K562 (cell line): ENCODE measurements at regions not wholly inside any gene's neighbourhood (a gene's known extent, or its start where the extent isn't known, plus 50 kb on each side); places are given as distances from the start of the nearest gene placed in this dataset.

Experiments
- EGR1 ChIP-seq: fragments of 450-650 bp; conservative IDR thresholded peaks from 2 replicates; pipeline ENCODE4 v1.6.1; 2017; ENCODE audit warnings: mild to moderate bottlenecking
- ELK1 ChIP-seq: sonication (generic); formaldehyde crosslinking; IDR thresholded peaks from 2 replicates; pipeline ENCODE4 v1.8.1; 2022; ENCODE audit warnings: missing genetic modification reagents
- JUN ChIP-seq, 2 experiments: sonication (generic) in 1 of 2; formaldehyde crosslinking in 1 of 2; IDR thresholded peaks; 2 replicates each; pipeline versions ENCODE4 v1.6.1 to v1.8.0; 2012 to 2022; ENCODE audit warnings: borderline replicate concordance in 2 of 2, mild to moderate bottlenecking in 2 of 2, improper control_type of control experiment in 1 of 2, low read depth in 1 of 2, low read length in 1 of 2, missing genetic modification reagents in 1 of 2
- JUND ChIP-seq, 2 experiments: IDR thresholded peaks; 2 replicates in 1 of 2; 3 replicates in 1 of 2; pipeline ENCODE4 v1.6.1; 2011; ENCODE audit warnings: borderline replicate concordance in 2 of 2, low read depth in 2 of 2, low read length in 2 of 2, improper control_type of control experiment in 1 of 2, missing biosample characterization in 1 of 2, missing genetic modification characterization in 1 of 2, missing genetic modification reagents in 1 of 2
- KAT2B ChIP-seq: IDR thresholded peaks from one replicate; pipeline ENCODE4 v1.6.1; 2012; ENCODE audit warnings: low read depth, mild to moderate bottlenecking, control low read depth, inconsistent platforms, low read length, moderate library complexity
- POLR2AphosphoS5 ChIP-seq: IDR thresholded peaks from 2 replicates; pipeline ENCODE4 v1.6.1; 2011; ENCODE audit warnings: mild to moderate bottlenecking, low read depth, low read length, moderate library complexity; ENCODE audit not compliant: control insufficient read depth, insufficient read depth
- RAD21 ChIP-seq, 2 experiments: fragments of 250-450 bp in 1 of 2; fragments of 450-650 bp in 1 of 2; sonication (Bioruptor Pico) in 1 of 2; formaldehyde crosslinking in 1 of 2; IDR thresholded peaks in 1 of 2; conservative IDR thresholded peaks in 1 of 2; 2 replicates each; pipeline versions ENCODE4 v1.4.0 to v1.8.0; 2020 to 2022; ENCODE audit warnings: mild to moderate bottlenecking in 2 of 2, moderate library complexity in 1 of 2
- YY1 ChIP-seq, 3 experiments: IDR thresholded peaks; 2 replicates each; pipeline ENCODE4 v1.6.1; 2011; ENCODE audit warnings: low read length in 2 of 3, mild to moderate bottlenecking in 2 of 3, moderate library complexity in 2 of 3, borderline replicate concordance in 1 of 3, control low read depth in 1 of 3, low read depth in 1 of 3; ENCODE audit not compliant: insufficient read depth in 3 of 3, insufficient replicate concordance in 2 of 3, control insufficient read depth in 1 of 3, insufficient read length in 1 of 3; ENCODE audit errors: extremely low read depth in 1 of 3
- TF ChIP-seq, protein P1 (sequence below): fragments of 250-450 bp; sonication (Bioruptor Pico); IDR thresholded peaks from 2 replicates; pipeline ENCODE4 v1.9.0; 2021; ENCODE audit warnings: mild to moderate bottlenecking
- TF ChIP-seq, protein P2 (sequence below), 3 experiments: IDR thresholded peaks in 2 of 3; conservative IDR thresholded peaks in 1 of 3; 2 replicates each; pipeline ENCODE4 v1.5.1; 2011 to 2012; ENCODE audit warnings: low read length in 3 of 3, mild to moderate bottlenecking in 3 of 3, control low read depth in 2 of 3, improper control_type of control experiment in 1 of 3, inconsistent platforms in 1 of 3, low read depth in 1 of 3, mixed read lengths in 1 of 3, moderate library complexity in 1 of 3; ENCODE audit not compliant: insufficient read depth in 2 of 3

DNA sequence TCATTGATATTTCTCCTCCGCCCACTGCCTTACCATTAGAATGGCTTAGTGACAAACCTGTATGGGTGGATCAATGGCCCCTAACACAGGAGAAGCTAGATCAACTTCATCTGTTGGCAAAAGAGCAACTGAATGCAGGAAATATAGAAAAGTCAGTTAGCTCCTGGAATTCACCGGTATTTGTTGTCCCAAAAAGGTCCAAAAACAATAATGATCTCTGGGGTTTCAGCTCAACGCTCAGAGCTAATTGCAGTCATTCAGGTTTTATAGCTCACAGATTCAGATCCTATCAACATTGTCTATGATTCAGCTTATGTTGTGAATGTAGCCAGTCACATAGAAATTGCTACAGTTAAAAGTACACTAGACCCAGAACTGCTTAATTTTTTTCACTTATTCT, 124.0 kb upstream of the ZCCHC13 start:
- TF ChIP-seq, protein P1, sequence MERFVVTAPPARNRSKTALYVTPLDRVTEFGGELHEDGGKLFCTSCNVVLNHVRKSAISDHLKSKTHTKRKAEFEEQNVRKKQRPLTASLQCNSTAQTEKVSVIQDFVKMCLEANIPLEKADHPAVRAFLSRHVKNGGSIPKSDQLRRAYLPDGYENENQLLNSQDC (CRISPR knock-in tag), result no peak
- TF ChIP-seq, protein P2, sequence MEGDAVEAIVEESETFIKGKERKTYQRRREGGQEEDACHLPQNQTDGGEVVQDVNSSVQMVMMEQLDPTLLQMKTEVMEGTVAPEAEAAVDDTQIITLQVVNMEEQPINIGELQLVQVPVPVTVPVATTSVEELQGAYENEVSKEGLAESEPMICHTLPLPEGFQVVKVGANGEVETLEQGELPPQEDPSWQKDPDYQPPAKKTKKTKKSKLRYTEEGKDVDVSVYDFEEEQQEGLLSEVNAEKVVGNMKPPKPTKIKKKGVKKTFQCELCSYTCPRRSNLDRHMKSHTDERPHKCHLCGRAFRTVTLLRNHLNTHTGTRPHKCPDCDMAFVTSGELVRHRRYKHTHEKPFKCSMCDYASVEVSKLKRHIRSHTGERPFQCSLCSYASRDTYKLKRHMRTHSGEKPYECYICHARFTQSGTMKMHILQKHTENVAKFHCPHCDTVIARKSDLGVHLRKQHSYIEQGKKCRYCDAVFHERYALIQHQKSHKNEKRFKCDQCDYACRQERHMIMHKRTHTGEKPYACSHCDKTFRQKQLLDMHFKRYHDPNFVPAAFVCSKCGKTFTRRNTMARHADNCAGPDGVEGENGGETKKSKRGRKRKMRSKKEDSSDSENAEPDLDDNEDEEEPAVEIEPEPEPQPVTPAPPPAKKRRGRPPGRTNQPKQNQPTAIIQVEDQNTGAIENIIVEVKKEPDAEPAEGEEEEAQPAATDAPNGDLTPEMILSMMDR (IDR thresholded peaks at IDR 0.05 in 2 of 3, conservative IDR thresholded peaks at IDR 0.05 in 1 of 3; ENCODE audit: insufficient read depth in 2 of 3, low read depth in 1 of 3, low read length in 3 of 3), result no peak
- TF ChIP-seq YY1 (IDR thresholded peaks at IDR 0.05; ENCODE audit: borderline replicate concordance in 1 of 3, control insufficient read depth in 1 of 3, extremely low read depth in 1 of 3, insufficient read depth in 3 of 3, insufficient read length in 1 of 3, insufficient replicate concordance in 2 of 3, low read depth in 1 of 3, low read length in 2 of 3) (no peak), ELK1 (CRISPR knock-in tag) (no peak), KAT2B (no peak), POLR2AphosphoS5 (no peak), RAD21 (CRISPR knock-in tag; conservative IDR thresholded peaks at IDR 0.05 in 1 of 2, IDR thresholded peaks at IDR 0.05 in 1 of 2) (no peak), EGR1 (no peak), JUND (IDR thresholded peaks at IDR 0.05; ENCODE audit: borderline replicate concordance, low read depth, low read length) (no peak), JUND (tag; IDR thresholded peaks at IDR 0.05; ENCODE audit: borderline replicate concordance, low read depth, low read length) (no peak), JUN (IDR thresholded peaks at IDR 0.05; ENCODE audit: borderline replicate concordance, low read depth, low read length) (no peak), JUN (CRISPR knock-in tag; IDR thresholded peaks at IDR 0.05; ENCODE audit: borderline replicate concordance) (no peak)
